ENCODE measurements at regions not wholly inside any gene's neighbourhood (a gene's known extent, or its start where the extent isn't known, plus 50 kb on each side); places are given as distances from the start of the nearest gene placed in this dataset.

DNA sequence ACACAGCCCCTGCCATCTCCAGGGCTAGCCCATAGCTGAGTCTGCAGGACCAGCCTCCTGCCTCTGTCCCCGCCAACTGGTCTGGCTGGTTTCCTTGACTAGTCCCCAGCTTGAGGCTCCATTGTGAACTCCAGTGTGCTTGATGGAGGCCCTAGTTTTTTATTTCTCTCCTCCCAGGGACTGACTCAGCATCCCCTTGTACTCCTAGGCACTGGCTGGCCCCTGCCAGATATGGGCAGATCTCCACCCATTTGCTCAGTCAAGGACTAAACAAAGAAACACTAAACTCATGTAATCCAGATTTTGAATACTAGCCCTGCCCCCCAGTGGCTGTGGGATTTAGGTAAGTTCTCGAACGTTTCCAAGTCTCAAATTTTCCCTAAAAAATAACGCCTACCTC is 415.4 kb upstream of the RORA start:
- Mint-ChIP-seq H3K4me1 (ENCODE audit: low read depth) (no peaks in the 10 kb centered on the region), H3K27me3 (peaks cover 7% of the 10 kb centered on the region), H3K9me3 (no peaks in the 10 kb centered on the region), H3K36me3 (ENCODE audit: low read depth) (no peaks in the 10 kb centered on the region), H3K27ac (no peak overlapping the region), H3K4me3 (no peak overlapping the region)
- intact Hi-C loops (cut with micrococcal nuclease) = no loop called here
- no peak for ATAC-seq
- DNase-seq = no peak
- CTCF ChIA-PET = no interaction called here
- POLR2A ChIA-PET = no interaction called here
- no peak for TF ChIP-seq CTCF (IDR thresholded peaks at IDR 0.05)

DNA sequence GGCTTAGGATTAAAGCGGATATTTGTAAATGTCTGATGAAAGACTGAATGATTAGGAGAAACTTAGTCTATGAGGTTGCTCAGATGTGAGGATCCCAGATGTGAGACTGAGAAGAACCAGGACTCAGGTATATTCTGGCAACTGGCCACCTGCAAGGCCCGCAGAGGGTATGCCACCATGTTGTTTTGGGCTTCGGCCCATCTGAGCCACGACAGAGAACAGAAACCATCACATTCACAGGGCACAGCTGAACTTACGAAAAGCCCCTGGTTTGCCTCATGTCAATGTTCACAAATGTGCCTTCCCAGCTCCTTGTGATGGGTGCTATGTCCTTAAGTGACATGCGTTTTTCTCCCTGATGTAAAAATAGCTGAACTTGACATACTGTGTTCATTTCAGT is 412.5 kb upstream of the RORA start:
- CTCF ChIA-PET = no interaction called here
- no peak overlapping the region for H3K27ac Mint-ChIP-seq
- H3K9me3 Mint-ChIP-seq = no peaks in the 10 kb centered on the region
- H3K27me3 Mint-ChIP-seq = peaks cover 9% of the 10 kb centered on the region
- TF ChIP-seq CTCF (IDR thresholded peaks at IDR 0.05) = no peak
- no peak overlapping the region for H3K4me3 Mint-ChIP-seq
- no peak for ATAC-seq
- H3K4me1 Mint-ChIP-seq (ENCODE audit: low read depth) = no peaks in the 10 kb centered on the region
- POLR2A ChIA-PET = no interaction called here
- no peaks in the 10 kb centered on the region for H3K36me3 Mint-ChIP-seq (ENCODE audit: low read depth)
- intact Hi-C loops (cut with micrococcal nuclease) = no loop called here
- no peak for DNase-seq

- Mint-ChIP-seq H3K4me1 (ENCODE audit: low read depth) (no peaks in the 10 kb centered on the region), H3K4me3 (no peak overlapping the region), H3K36me3 (ENCODE audit: low read depth) (no peaks in the 10 kb centered on the region), H3K27ac (no peak overlapping the region), H3K9me3 (no peaks in the 10 kb centered on the region), H3K27me3 (peaks cover 14% of the 10 kb centered on the region)
- ATAC-seq (no peak), DNase-seq (no peak)
- POLR2A ChIA-PET = no interaction called here
- no peak for TF ChIP-seq CTCF (IDR thresholded peaks at IDR 0.05)
- intact Hi-C loops (cut with micrococcal nuclease) = no loop called here
- CTCF ChIA-PET = no interaction called here
Observed at GRCh38 chr15:61640756-61641155, 411.7 kb upstream of the RORA start.

- ChIA-PET POLR2A (no interaction called here), CTCF (no interaction called here)
- no peak for DNase-seq
- no peaks in the 10 kb centered on the region for H3K4me1 Mint-ChIP-seq (ENCODE audit: low read depth)
- no peaks in the 10 kb centered on the region for H3K9me3 Mint-ChIP-seq
- TF ChIP-seq CTCF (IDR thresholded peaks at IDR 0.05) = no peak
- peaks cover 14% of the 10 kb centered on the region for H3K27me3 Mint-ChIP-seq
- no peak for ATAC-seq
- H3K4me3 Mint-ChIP-seq = no peak overlapping the region
- no peak overlapping the region for H3K27ac Mint-ChIP-seq
- H3K36me3 Mint-ChIP-seq (ENCODE audit: low read depth) = no peaks in the 10 kb centered on the region
- intact Hi-C loops (cut with micrococcal nuclease) = no loop called here
Observed at GRCh38 chr15:61639491-61639890, 410.4 kb upstream of the RORA start.

DNA sequence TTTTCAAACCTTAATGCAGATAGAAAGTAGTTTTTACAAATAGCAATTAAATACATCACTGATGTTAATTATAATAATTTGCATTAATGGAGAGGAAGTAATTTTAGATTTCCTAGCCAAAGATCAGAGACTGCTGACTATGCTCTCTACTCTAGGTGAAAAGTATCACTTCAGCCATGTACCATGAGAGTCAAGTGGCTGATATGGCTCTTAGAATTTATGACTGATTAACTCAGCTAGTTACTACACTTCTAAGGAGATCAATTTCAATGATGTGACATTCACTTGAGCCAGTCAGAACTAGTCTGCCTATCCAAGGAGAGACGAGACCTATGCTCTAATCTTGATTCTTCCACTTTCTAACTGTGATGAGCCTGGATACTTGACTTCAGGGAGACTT is 405.7 kb upstream of the RORA start:
- ATAC-seq (no peak), DNase-seq (no peak)
- Mint-ChIP-seq H3K27me3 (peaks cover 15% of the 10 kb centered on the region), H3K4me3 (no peak overlapping the region), H3K27ac (no peak overlapping the region), H3K9me3 (no peaks in the 10 kb centered on the region), H3K4me1 (ENCODE audit: low read depth) (no peaks in the 10 kb centered on the region), H3K36me3 (ENCODE audit: low read depth) (no peaks in the 10 kb centered on the region)
- TF ChIP-seq CTCF (IDR thresholded peaks at IDR 0.05) = no peak
- CTCF ChIA-PET = no interaction called here
- POLR2A ChIA-PET = no interaction called here
- intact Hi-C loops (cut with micrococcal nuclease) = no loop called here

Measured in activated CD8-positive, alpha-beta T cell treated with anti-CD3 and anti-CD28 coated beads for 36 hours (primary cell).